ENCODE measurements at regions not wholly inside any gene's neighbourhood (a gene's known extent, or its start where the extent isn't known, plus 50 kb on each side); places are given as distances from the start of the nearest gene placed in this dataset.

- POLR2A ChIA-PET, result no interaction called here
- no peak overlapping the region for H3K4me3 ChIP-seq (ENCODE audit: control insufficient read depth in 1 of 7, extremely low read depth in 1 of 7, insufficient read depth in 4 of 7, low read depth in 2 of 7, low read length in 6 of 7)
- H3K4me1 ChIP-seq (ENCODE audit: control extremely low read depth in 1 of 4, control insufficient read depth in 4 of 4, insufficient read depth in 4 of 4, low read length in 3 of 4), result no peaks in the 10 kb centered on the region
- WGBS (ENCODE audit: insufficient coverage), result 100% methylated on average over 1 of the region's 2 CpGs
- H3K9me3 ChIP-seq (ENCODE audit: control extremely low read depth in 1 of 5, control insufficient read depth in 4 of 5, insufficient read depth in 2 of 5, low read depth in 1 of 5, low read length in 4 of 5), result no peaks in the 10 kb centered on the region
- H3K27me3 ChIP-seq (replicated peaks in 2 of 5; ENCODE audit: control insufficient read depth in 4 of 5, insufficient read depth in 5 of 5, low read length in 4 of 5), result no peaks in the 10 kb centered on the region
- no peak overlapping the region for H3K27ac ChIP-seq (ENCODE audit: insufficient read depth in 1 of 2, low read depth in 1 of 2, low read length in 2 of 2, poor library complexity in 1 of 2, severe bottlenecking in 2 of 2)
- DNase-seq, result no peak
- CTCF ChIA-PET, result no interaction called here
- H3K36me3 ChIP-seq (ENCODE audit: control insufficient read depth in 4 of 4, insufficient read depth in 4 of 4, low read length in 3 of 4), result no peaks in the 10 kb centered on the region
Observed at GRCh38 chr18:2376707-2377106, 194.6 kb downstream of the METTL4 start.

GRCh38 chr18:2380101-2380500, 191.2 kb downstream of the METTL4 start:
- Histone ChIP-seq H3K9me3 (ENCODE audit: control extremely low read depth in 1 of 5, control insufficient read depth in 4 of 5, insufficient read depth in 2 of 5, low read depth in 1 of 5, low read length in 4 of 5) (peaks cover 0 to 1% (median 0%) of the 10 kb centered on the region in 5 experiments), H3K27me3 (replicated peaks in 2 of 5; ENCODE audit: control insufficient read depth in 4 of 5, insufficient read depth in 5 of 5, low read length in 4 of 5) (no peaks in the 10 kb centered on the region), H3K4me3 (ENCODE audit: control insufficient read depth in 1 of 7, extremely low read depth in 1 of 7, insufficient read depth in 4 of 7, low read depth in 2 of 7, low read length in 6 of 7) (no peak overlapping the region), H3K4me1 (ENCODE audit: control extremely low read depth in 1 of 4, control insufficient read depth in 4 of 4, insufficient read depth in 4 of 4, low read length in 3 of 4) (no peaks in the 10 kb centered on the region), H3K36me3 (ENCODE audit: control insufficient read depth in 4 of 4, insufficient read depth in 4 of 4, low read length in 3 of 4) (no peaks in the 10 kb centered on the region), H3K27ac (ENCODE audit: insufficient read depth in 1 of 2, low read depth in 1 of 2, low read length in 2 of 2, poor library complexity in 1 of 2, severe bottlenecking in 2 of 2) (no peak overlapping the region)
- ChIA-PET POLR2A (no interaction called here), CTCF (no interaction called here)
- DNase-seq, result no peak
- WGBS (ENCODE audit: insufficient coverage), result no CpG with 5 or more reads among the region's 2 CpGs

- 90% methylated on average over 2 of the region's 2 CpGs for WGBS (ENCODE audit: insufficient coverage)
- ChIA-PET POLR2A (no interaction called here), CTCF (no interaction called here)
- no peaks in the 10 kb centered on the region for H3K4me1 ChIP-seq (ENCODE audit: control extremely low read depth in 1 of 4, control insufficient read depth in 4 of 4, insufficient read depth in 4 of 4, low read length in 3 of 4)
- H3K4me3 ChIP-seq (ENCODE audit: control insufficient read depth in 1 of 7, extremely low read depth in 1 of 7, insufficient read depth in 4 of 7, low read depth in 2 of 7, low read length in 6 of 7), result no peak overlapping the region
- H3K9me3 ChIP-seq (ENCODE audit: control extremely low read depth in 1 of 5, control insufficient read depth in 4 of 5, insufficient read depth in 2 of 5, low read depth in 1 of 5, low read length in 4 of 5), result peaks cover 0 to 4% (median 0%) of the 10 kb centered on the region in 5 experiments
- DNase-seq, result no peak
- H3K36me3 ChIP-seq (ENCODE audit: control insufficient read depth in 4 of 4, insufficient read depth in 4 of 4, low read length in 3 of 4), result no peaks in the 10 kb centered on the region
- H3K27ac ChIP-seq (ENCODE audit: insufficient read depth in 1 of 2, low read depth in 1 of 2, low read length in 2 of 2, poor library complexity in 1 of 2, severe bottlenecking in 2 of 2), result no peak overlapping the region
- no peaks in the 10 kb centered on the region for H3K27me3 ChIP-seq (replicated peaks in 2 of 5; ENCODE audit: control insufficient read depth in 4 of 5, insufficient read depth in 5 of 5, low read length in 4 of 5)
Observed at GRCh38 chr18:2381539-2381938, 189.8 kb downstream of the METTL4 start.

- Histone ChIP-seq H3K36me3 (ENCODE audit: control insufficient read depth in 4 of 4, insufficient read depth in 4 of 4, low read length in 3 of 4) (no peaks in the 10 kb centered on the region), H3K4me1 (ENCODE audit: control extremely low read depth in 1 of 4, control insufficient read depth in 4 of 4, insufficient read depth in 4 of 4, low read length in 3 of 4) (no peaks in the 10 kb centered on the region), H3K9me3 (ENCODE audit: control extremely low read depth in 1 of 5, control insufficient read depth in 4 of 5, insufficient read depth in 2 of 5, low read depth in 1 of 5, low read length in 4 of 5) (peaks cover 0 to 7% (median 0%) of the 10 kb centered on the region in 5 experiments), H3K27ac (ENCODE audit: insufficient read depth in 1 of 2, low read depth in 1 of 2, low read length in 2 of 2, poor library complexity in 1 of 2, severe bottlenecking in 2 of 2) (no peak overlapping the region), H3K4me3 (ENCODE audit: control insufficient read depth in 1 of 7, extremely low read depth in 1 of 7, insufficient read depth in 4 of 7, low read depth in 2 of 7, low read length in 6 of 7) (no peak overlapping the region), H3K27me3 (replicated peaks in 2 of 5; ENCODE audit: control insufficient read depth in 4 of 5, insufficient read depth in 5 of 5, low read length in 4 of 5) (no peaks in the 10 kb centered on the region)
- ChIA-PET CTCF (no interaction called here), POLR2A (no interaction called here)
- no peak for DNase-seq
Observed at GRCh38 chr18:2387588-2387987, 183.7 kb downstream of the METTL4 start.

GRCh38 chr18:2390158-2390557, 181.1 kb downstream of the METTL4 start:
- DNase-seq, result no peak
- H3K4me1 ChIP-seq (ENCODE audit: control extremely low read depth in 1 of 4, control insufficient read depth in 4 of 4, insufficient read depth in 4 of 4, low read length in 3 of 4), result no peaks in the 10 kb centered on the region
- H3K27ac ChIP-seq (ENCODE audit: insufficient read depth in 1 of 2, low read depth in 1 of 2, low read length in 2 of 2, poor library complexity in 1 of 2, severe bottlenecking in 2 of 2), result no peak overlapping the region
- H3K27me3 ChIP-seq (replicated peaks in 2 of 5; ENCODE audit: control insufficient read depth in 4 of 5, insufficient read depth in 5 of 5, low read length in 4 of 5), result no peaks in the 10 kb centered on the region
- peaks cover 0 to 6% (median 0%) of the 10 kb centered on the region in 5 experiments for H3K9me3 ChIP-seq (ENCODE audit: control extremely low read depth in 1 of 5, control insufficient read depth in 4 of 5, insufficient read depth in 2 of 5, low read depth in 1 of 5, low read length in 4 of 5)
- POLR2A ChIA-PET, result no interaction called here
- no peaks in the 10 kb centered on the region for H3K36me3 ChIP-seq (ENCODE audit: control insufficient read depth in 4 of 4, insufficient read depth in 4 of 4, low read length in 3 of 4)
- H3K4me3 ChIP-seq (ENCODE audit: control insufficient read depth in 1 of 7, extremely low read depth in 1 of 7, insufficient read depth in 4 of 7, low read depth in 2 of 7, low read length in 6 of 7), result no peak overlapping the region
- CTCF ChIA-PET, result no interaction called here
- WGBS (ENCODE audit: insufficient coverage), result no CpG with 5 or more reads among the region's 1 CpG

GRCh38 chr18:2391470-2391869, 179.8 kb downstream of the METTL4 start:
- 75% methylated on average over 3 of the region's 6 CpGs for WGBS (ENCODE audit: insufficient coverage)

GRCh38 chr18:2392446-2392845, 178.9 kb downstream of the METTL4 start:
- no peak for DNase-seq
- Histone ChIP-seq H3K9me3 (ENCODE audit: control extremely low read depth in 1 of 5, control insufficient read depth in 4 of 5, insufficient read depth in 2 of 5, low read depth in 1 of 5, low read length in 4 of 5) (peaks cover 0 to 6% (median 0%) of the 10 kb centered on the region in 5 experiments), H3K27me3 (replicated peaks in 2 of 5; ENCODE audit: control insufficient read depth in 4 of 5, insufficient read depth in 5 of 5, low read length in 4 of 5) (peaks cover 0 to 4% (median 0%) of the 10 kb centered on the region in 5 experiments), H3K27ac (ENCODE audit: insufficient read depth in 1 of 2, low read depth in 1 of 2, low read length in 2 of 2, poor library complexity in 1 of 2, severe bottlenecking in 2 of 2) (no peak overlapping the region), H3K36me3 (ENCODE audit: control insufficient read depth in 4 of 4, insufficient read depth in 4 of 4, low read length in 3 of 4) (no peaks in the 10 kb centered on the region), H3K4me3 (ENCODE audit: control insufficient read depth in 1 of 7, extremely low read depth in 1 of 7, insufficient read depth in 4 of 7, low read depth in 2 of 7, low read length in 6 of 7) (no peak overlapping the region), H3K4me1 (ENCODE audit: control extremely low read depth in 1 of 4, control insufficient read depth in 4 of 4, insufficient read depth in 4 of 4, low read length in 3 of 4) (no peaks in the 10 kb centered on the region)
- POLR2A ChIA-PET, result no interaction called here
- CTCF ChIA-PET, result no interaction called here
- WGBS (ENCODE audit: insufficient coverage), result no CpG with 5 or more reads among the region's 2 CpGs

More at GRCh38 chr18:2391470-2391869, 179.8 kb downstream of the METTL4 start:
- no peak for DNase-seq
- ChIA-PET POLR2A (no interaction called here), CTCF (no interaction called here)
- peaks cover 0 to 4% (median 0%) of the 10 kb centered on the region in 5 experiments for H3K27me3 ChIP-seq (replicated peaks in 2 of 5; ENCODE audit: control insufficient read depth in 4 of 5, insufficient read depth in 5 of 5, low read length in 4 of 5)
- no peaks in the 10 kb centered on the region for H3K4me1 ChIP-seq (ENCODE audit: control extremely low read depth in 1 of 4, control insufficient read depth in 4 of 4, insufficient read depth in 4 of 4, low read length in 3 of 4)
- H3K27ac ChIP-seq (ENCODE audit: insufficient read depth in 1 of 2, low read depth in 1 of 2, low read length in 2 of 2, poor library complexity in 1 of 2, severe bottlenecking in 2 of 2), result no peak overlapping the region
- peaks cover 0 to 6% (median 0%) of the 10 kb centered on the region in 5 experiments for H3K9me3 ChIP-seq (ENCODE audit: control extremely low read depth in 1 of 5, control insufficient read depth in 4 of 5, insufficient read depth in 2 of 5, low read depth in 1 of 5, low read length in 4 of 5)
- H3K36me3 ChIP-seq (ENCODE audit: control insufficient read depth in 4 of 4, insufficient read depth in 4 of 4, low read length in 3 of 4), result no peaks in the 10 kb centered on the region
- no peak overlapping the region for H3K4me3 ChIP-seq (ENCODE audit: control insufficient read depth in 1 of 7, extremely low read depth in 1 of 7, insufficient read depth in 4 of 7, low read depth in 2 of 7, low read length in 6 of 7)
